NB4 (cell line): ENCODE measurements at regions not wholly inside any gene's neighbourhood (a gene's known extent, or its start where the extent isn't known, plus 50 kb on each side); places are given as distances from the start of the nearest gene placed in this dataset.

ENCODE experiments used
- CTCF ChIP-seq: IDR thresholded peaks from one replicate; pipeline ENCODE4 v1.5.1; 2012; ENCODE audit warnings: low read depth, low read length
- MAX ChIP-seq: IDR thresholded peaks from 2 replicates; pipeline ENCODE4 v1.6.1; 2011; ENCODE audit warnings: low read depth, low read length
- MYC ChIP-seq: IDR thresholded peaks from 2 replicates; pipeline ENCODE4 v1.6.1; 2011; ENCODE audit warnings: low read depth, low read length
- POLR2A ChIP-seq: IDR thresholded peaks from 2 replicates; pipeline ENCODE4 v1.6.1; 2011; ENCODE audit warnings: mild to moderate bottlenecking; ENCODE audit not compliant: insufficient read length; ENCODE audit errors: extremely low read depth

GRCh38 chr12:118503476-118503875 lies 127.1 kb downstream of the SUDS3 start:
- TF ChIP-seq CTCF (no peak), POLR2A (no peak), MAX (no peak), MYC (no peak)
